WTC11 (cell line): ENCODE measurements at regions not wholly inside any gene's neighbourhood (a gene's known extent, or its start where the extent isn't known, plus 50 kb on each side); places are given as distances from the start of the nearest gene placed in this dataset.

Source experiments
- CTCF ChIP-seq: fragments of 200-600 bp; IDR thresholded peaks from 2 replicates; pipeline ENCODE4 v1.8.0; 2022; ENCODE audit warnings: antibody characterized with exemption
- ESRRA ChIP-seq: sonication (generic); formaldehyde crosslinking; IDR thresholded peaks from 2 replicates; pipeline ENCODE4 v1.8.1; 2022; ENCODE audit warnings: mild to moderate bottlenecking, missing genetic modification reagents, borderline replicate concordance
- JUN ChIP-seq: sonication (generic); formaldehyde crosslinking; IDR thresholded peaks from 2 replicates; pipeline ENCODE4 v1.8.0; 2023; ENCODE audit warnings: mild to moderate bottlenecking, missing genetic modification reagents

DNA sequence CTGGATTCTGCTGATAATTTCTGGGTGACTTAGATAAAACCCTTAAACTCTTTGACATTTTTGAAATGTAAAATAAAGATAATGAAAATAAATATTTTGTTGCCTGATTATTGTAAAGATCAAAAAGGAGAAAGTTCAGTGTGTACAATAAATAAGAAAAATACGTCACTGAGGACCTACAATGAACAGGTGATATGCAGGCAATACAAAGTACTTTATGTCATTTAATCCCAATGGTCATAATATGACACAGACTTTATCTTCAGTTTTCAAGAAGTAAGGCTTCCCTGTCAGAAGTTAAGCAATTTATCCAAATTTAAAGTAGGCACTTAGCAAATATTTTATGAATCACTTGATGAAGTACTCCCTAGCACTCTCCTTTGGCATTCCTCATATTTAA lies 532.8 kb downstream of the GBA3 start:
- TF ChIP-seq JUN (CRISPR knock-in tag) (no peak), ESRRA (CRISPR knock-in tag) (no peak), CTCF (no peak)
